Transverse colon (tissue), 3 donors: ENCODE measurements at regions not wholly inside any gene's neighbourhood (a gene's known extent, or its start where the extent isn't known, plus 50 kb on each side); places are given as distances from the start of the nearest gene placed in this dataset.

Experiments used
- POLR2A ChIP-seq: fragments of 450-650 bp; IDR thresholded peaks from one replicate; pipeline ENCODE4 v1.6.1; 2016; ENCODE audit warnings: antibody characterized with exemption, mild to moderate bottlenecking, moderate library complexity
- TF ChIP-seq, protein P1 (sequence below), 5 experiments: fragments of 200-600 bp in 3 of 5; fragments of 450-650 bp in 2 of 5; sonication (generic) in 3 of 5; IDR thresholded peaks; 1 replicate in 2 of 5; 2 replicates in 3 of 5; pipeline ENCODE4 v1.5.1; 2016 to 2017; ENCODE audit warnings: antibody characterized with exemption in 5 of 5, inconsistent platforms in 3 of 5, mild to moderate bottlenecking in 2 of 5, moderate library complexity in 1 of 5

DNA sequence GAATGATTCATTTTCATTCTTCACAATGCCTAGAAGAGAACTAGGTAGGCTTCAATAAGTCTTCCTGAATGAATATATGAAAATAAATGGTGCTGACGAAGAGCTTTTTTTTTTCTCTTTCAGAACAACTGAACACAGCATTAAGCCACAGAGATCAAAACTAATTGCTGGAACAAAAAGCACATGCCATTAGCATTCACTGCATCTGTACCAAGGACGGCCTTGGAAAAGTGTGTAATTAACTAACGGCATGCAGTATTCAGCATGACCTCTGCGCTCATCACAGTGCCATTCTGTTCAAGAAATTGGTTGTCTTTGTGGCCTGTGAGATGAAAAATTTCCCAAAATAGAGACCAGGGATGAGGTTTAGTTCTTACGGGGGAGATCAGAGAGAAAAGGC lies 99.3 kb downstream of the NUDT12 start:
- TF ChIP-seq, protein P1, sequence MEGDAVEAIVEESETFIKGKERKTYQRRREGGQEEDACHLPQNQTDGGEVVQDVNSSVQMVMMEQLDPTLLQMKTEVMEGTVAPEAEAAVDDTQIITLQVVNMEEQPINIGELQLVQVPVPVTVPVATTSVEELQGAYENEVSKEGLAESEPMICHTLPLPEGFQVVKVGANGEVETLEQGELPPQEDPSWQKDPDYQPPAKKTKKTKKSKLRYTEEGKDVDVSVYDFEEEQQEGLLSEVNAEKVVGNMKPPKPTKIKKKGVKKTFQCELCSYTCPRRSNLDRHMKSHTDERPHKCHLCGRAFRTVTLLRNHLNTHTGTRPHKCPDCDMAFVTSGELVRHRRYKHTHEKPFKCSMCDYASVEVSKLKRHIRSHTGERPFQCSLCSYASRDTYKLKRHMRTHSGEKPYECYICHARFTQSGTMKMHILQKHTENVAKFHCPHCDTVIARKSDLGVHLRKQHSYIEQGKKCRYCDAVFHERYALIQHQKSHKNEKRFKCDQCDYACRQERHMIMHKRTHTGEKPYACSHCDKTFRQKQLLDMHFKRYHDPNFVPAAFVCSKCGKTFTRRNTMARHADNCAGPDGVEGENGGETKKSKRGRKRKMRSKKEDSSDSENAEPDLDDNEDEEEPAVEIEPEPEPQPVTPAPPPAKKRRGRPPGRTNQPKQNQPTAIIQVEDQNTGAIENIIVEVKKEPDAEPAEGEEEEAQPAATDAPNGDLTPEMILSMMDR (IDR thresholded peaks at IDR 0.05) = no peak
- TF ChIP-seq POLR2A = no peak
